ENCODE measurements at regions not wholly inside any gene's neighbourhood (a gene's known extent, or its start where the extent isn't known, plus 50 kb on each side); places are given as distances from the start of the nearest gene placed in this dataset.
"Not testable (repeated sequence)": the region's sequence is repeated elsewhere in the genome, so short reads cannot be mapped to it uniquely, and the experiment has no call there.

GRCh38 chr5:96528826-96529474 is 95.9 kb upstream of the PCSK1 start:
- no peak for DNase-seq

GRCh38 chr5:96529559-96529958 is 96.5 kb upstream of the PCSK1 start:
- DNase-seq: no peak

- DNase-seq: no peak
Observed at GRCh38 chr5:96530901-96531300, 97.9 kb upstream of the PCSK1 start.

DNA sequence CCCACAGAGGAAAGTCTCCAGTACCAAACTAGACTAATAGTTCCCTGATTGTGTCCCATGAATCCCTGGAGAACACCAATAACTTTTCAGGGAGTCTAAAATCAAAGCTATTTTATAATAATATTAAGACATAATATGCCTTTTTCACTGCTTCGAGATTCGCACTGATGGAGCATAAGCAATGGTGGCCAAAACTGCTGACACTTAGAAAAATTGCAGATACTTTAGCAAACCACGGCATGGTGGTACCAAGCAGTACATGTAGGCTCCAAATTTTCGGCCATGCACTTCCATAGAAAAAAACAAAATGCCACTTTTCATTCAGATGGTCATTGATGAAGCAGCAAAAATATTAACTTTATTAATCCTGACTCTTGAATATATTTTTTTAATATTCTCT is 100.3 kb upstream of the PCSK1 start:
- DNase-seq: no peak

GRCh38 chr5:96537386-96537785 is 104.3 kb upstream of the PCSK1 start:
- DNase-seq: no peak

GRCh38 chr5:96538808-96539250 is 105.8 kb upstream of the PCSK1 start:
- DNase-seq: no peak

- DNase-seq: no peak
Observed at GRCh38 chr5:96546120-96546519, 113.1 kb upstream of the PCSK1 start.

DNA sequence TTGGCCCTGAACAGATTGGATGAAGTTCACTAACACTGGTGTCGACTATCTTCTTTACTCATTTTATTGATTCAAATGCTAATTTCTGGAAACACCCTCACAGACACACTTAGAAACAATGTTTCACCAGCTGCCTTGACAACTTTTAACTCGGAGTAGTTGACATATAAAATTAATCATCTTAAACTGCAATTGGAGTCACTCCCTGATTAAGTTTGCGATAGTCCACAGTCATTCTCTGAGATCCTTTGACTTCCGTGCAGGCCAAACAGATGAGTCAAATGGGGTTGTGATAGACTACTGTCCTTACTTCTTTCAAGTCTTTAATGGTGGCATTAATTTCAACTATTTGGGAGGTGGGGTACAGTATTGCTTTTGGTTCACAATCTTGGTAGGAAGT is 114.4 kb upstream of the PCSK1 start:
- no peak for DNase-seq

DNA sequence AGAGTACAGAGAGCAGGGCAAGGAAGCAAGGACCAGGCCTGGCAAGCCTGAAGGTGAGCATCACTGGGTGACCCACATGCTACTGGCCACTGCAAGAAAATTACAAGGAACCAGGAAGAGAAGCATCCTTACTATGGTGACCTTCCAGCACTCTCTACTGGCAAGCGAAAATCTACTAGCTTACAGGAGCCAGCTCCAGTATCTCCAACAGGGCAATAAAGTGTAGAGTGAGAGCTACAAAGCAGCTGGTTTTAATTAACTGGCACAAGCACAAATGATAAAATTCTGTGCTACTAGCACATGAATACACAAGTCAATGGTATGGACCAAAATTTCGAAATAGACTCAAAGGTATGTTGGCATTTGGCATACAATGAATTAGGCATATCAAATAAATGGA is 113.3 kb upstream of the CAST start:
- no peak for DNase-seq

- not testable (repeated sequence) for DNase-seq
Observed at GRCh38 chr5:96560857-96561256, 101.3 kb upstream of the CAST start.

DNA sequence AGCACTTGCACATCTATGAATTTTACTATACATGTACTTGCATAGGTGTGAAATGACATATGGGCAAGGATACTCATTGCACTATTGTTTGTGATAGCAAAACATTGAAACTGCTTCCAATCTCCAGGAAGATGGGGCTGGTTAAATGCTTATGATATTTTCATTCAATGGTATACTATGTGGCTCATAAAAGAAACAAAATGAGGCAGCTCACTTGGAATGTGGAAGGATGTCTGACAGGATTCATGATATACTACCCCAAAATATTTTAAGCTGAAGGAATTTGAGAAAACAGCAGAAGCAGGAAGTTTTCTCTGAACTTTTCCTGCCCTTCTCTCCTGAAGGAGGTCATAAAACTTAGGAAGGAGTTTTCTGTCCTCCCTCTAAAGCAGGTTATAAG is 99.6 kb upstream of the CAST start:
- DNase-seq: no peak

DNA sequence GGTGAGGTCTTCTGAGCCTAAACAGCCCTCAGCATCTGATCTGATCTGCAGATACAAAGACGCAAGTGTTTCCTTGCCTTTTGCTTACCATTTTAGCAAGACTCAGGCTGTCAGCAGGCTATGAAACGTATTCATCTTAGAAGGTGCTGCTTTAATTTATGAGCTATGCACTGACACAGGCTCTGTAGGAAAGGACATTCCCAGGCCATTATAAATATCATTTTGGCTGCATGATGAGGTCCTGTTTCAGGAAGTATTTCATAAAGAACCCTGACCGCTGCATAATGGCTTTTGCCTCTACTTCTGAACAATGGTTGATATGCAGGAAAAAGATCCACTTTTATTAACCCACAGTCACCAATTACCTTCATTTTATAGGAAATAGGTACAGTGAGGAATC is 98.4 kb upstream of the CAST start:
- no peak for DNase-seq

GRCh38 chr5:96565582-96566265 is 96.5 kb upstream of the CAST start:
- DNase-seq: no peak

DNA sequence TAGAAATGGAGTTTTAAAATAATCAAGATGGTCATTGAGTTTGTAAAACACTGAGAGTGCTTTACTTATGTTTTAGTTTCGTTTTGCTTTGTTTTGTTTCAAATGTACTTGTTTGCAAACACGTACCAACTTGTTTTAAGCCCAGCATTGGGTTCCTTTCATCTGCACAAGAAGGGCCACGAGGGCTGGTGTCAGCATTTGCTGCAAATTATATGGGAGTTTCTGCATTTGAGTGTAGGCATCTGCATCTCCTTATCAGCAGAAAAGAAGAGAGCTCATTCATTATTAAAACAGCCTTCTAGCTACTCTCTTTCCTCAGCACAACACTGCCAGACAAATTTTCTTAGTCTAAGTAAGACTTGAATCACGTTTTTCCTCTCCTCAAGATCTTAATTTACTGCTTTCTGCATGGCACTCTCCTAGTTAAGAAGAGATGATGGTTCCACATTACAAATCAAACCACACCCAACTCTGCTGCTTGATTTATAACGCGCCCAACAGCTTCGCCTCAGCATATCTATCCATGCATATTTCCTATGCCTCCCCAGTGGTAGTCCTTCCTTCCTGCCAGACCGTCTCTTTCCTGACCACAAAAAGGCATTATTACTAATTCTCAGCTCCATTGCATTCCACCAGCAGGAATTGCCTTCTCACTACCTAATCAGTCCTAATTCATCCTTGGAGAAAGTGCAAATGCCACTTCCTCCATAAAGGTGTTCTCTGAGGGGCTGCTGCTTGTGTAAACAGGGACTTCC is 95.2 kb upstream of the CAST start:
- DNase-seq: no peak

DNA sequence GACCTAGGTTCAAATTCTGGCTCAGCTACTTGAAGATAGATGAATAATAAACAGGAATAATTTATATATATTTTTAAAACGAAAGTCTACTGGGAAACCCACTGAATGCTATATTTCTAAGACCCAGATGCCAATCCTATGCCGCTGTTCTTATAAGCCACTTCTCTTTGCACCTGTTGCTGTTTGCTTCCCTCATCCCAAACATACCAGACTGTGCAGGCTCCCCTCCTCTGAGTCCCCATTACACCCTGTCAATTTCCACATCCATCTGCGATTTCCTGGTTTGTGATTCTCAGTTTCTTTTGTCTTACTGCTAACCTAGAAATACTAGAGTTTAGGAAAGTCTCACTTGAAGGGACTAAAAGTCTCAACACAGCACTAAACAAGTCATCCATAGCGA is 92.8 kb upstream of the CAST start:
- DNase-seq: no peak

DNA sequence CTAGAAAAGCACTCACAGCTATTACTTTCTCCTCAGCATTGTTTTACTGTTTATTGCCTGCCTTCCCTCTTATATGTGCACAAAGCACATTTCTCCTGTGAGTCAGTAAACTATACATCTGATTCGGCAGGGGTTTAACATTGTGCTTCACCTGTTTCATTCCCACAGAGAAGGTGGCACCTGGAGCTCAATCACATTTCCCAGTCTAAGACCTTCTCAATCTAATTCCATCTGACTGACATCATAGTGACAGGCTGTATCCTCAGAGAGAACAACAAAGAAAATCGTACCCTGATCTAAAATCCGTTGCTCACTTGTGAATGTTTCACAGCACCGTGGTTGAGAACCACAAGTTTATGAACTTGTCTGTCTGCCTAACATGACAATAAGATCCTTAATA is 92.4 kb upstream of the CAST start:
- no peak for DNase-seq

DNA sequence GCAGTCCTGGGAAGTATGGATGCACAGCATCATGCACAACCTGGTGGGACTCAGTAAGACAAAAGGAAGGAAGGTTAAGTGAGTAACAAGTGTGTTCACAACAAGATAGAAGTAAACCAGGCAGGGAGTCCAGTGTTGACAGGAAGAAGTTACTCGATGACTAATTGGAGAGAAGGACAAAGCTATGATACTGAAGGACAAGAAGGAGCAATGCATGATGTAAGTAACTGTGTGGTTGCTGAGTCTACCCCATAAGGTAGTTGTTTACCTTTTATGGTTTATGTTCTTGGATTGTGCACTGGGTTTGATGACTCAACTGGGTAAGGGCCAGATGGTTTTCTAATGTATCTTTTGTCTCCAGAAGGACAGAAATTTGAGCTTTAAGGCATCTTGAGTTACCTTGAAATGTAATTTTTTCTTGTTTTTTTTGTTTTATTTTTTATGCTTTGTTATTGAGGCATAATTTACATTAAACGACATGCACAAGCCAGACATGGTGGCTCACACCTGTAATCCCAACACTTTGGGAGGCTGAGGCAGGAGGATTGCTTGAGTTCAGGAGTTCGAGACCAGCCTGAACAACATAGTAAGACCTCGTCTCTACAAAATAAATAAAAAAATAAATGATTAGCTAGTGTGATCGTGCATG is 89.2 kb upstream of the CAST start:
- DNase-seq: no peak

- no peak for DNase-seq
Observed at GRCh38 chr5:96573513-96573894, 88.7 kb upstream of the CAST start.

GRCh38 chr5:96576876-96577275 is 85.3 kb upstream of the CAST start:
- DNase-seq: no peak

DNA sequence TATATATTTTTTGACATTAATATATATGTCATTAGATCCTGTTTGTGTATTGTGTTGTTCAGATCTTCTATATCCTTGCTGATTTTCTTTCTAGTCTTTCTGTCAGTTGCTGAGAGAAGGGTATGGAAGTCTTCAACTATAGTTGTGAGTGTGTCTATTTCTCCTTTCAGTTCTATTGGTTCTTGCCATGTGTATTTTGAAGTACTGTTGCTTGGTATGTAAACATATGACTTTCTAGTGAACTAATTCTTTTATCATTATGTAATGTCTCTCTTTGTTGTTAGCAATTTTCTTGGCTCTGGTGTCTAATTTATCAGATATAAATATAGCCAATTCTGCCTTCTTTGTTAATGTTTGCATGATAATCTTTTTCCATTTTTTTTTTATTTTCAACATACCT is 84.3 kb upstream of the CAST start:
- DNase-seq: no peak

DNA sequence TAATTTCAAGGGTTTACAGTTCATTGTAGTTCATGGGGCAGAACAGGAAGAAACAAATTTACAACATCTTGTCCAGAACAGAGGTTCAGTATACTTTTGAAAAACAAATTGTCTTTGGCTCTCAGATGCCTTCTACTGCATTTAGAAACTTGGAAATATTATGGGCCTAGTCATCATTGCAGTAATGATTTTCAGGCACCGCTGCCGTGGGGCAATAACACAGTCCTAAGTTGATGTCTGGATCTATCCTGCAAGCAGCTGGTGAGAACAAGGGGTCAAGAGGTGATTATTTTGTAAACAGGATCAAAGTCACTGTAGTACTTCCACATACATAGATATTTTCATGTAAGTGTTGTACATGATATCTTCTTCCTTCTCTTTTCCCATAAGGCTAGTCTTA is 82.5 kb upstream of the CAST start:
- no peak for DNase-seq

DNA sequence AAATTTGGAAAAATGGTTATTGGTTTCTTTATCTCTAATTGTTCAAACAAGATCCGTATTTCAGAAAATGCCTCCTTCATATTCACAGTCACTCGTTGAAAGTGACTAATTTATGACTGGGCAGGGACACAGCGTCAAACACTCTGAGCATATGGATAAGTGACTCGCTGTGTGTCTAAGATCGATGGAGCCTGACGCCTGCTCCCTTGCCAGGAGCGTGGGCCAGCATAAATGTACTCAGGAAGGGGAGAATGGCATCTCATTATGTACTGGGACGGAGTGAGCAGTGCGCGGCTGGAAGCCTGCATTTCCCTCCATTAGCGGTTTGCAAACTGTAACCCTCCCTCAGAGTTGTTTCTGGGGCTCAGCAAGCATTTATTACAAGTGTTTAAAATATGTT is 79.8 kb upstream of the CAST start:
- no peak for DNase-seq

DNA sequence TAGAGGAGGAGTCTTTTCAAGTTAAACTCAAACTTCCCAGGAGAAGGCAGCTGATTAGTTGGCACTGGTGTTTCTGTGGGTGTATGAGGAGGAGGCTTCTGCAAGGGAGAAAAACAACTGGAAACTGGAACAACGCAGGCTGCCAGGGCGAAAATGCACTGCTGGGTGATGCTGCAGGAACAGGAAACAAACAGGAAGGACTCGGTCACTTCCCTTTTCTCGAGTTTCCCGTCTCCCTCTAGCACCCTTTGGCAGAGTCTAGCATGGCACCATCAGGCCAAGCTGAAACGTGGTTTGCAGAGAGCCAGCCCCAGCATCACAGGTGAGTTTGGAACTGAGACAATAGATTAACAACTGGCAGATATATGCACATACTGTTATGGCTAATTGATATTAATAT is 77.5 kb upstream of the CAST start:
- DNase-seq: no peak
